Left lung (tissue), 4 donors: ENCODE measurements at regions not wholly inside any gene's neighbourhood (a gene's known extent, or its start where the extent isn't known, plus 50 kb on each side); places are given as distances from the start of the nearest gene placed in this dataset.
A peak's percentile ranks its signal among the peaks of the same experiment; 100 is the strongest.

ENCODE experiments used
- ATAC-seq: fragments of 200-7000 bp; cut with Tn5 transposase; one replicate; pipeline ENCODE4 v1.9.1; 2020; ENCODE audit warnings: moderate library complexity
- DNase-seq, 4 donors: peaks; one replicate each; pipeline ENCODE4 v3.0.0-alpha.2; 2013 to 2020
- H3K27ac ChIP-seq, 2 donors: fragments of 200-600 bp; sonication (generic) in 1 of 2; one replicate each; pipeline versions ENCODE4 v1.5.0 to v1.8.0; 2020 to 2021
- H3K27me3 ChIP-seq, 2 donors: fragments of 200-600 bp; sonication (generic) in 1 of 2; one replicate each; pipeline versions ENCODE4 v1.5.0 to v1.8.0; 2020 to 2021
- H3K36me3 ChIP-seq, 2 donors: fragments of 200-600 bp; sonication (generic) in 1 of 2; one replicate each; pipeline versions ENCODE4 v1.5.0 to v1.8.0; 2020 to 2021
- H3K4me1 ChIP-seq, 2 donors: fragments of 200-600 bp; one replicate each; pipeline ENCODE4 v1.8.0; 2021
- H3K4me3 ChIP-seq, 2 donors: fragments of 200-600 bp; sonication (generic) in 1 of 2; one replicate each; pipeline versions ENCODE4 v1.5.0 to v1.8.0; 2020 to 2021; ENCODE audit warnings: mild to moderate bottlenecking in 1 of 2
- H3K9me3 ChIP-seq, 2 donors: fragments of 200-600 bp; sonication (generic) in 1 of 2; one replicate each; pipeline versions ENCODE4 v1.5.0 to v1.8.0; 2020 to 2021
- CTCF ChIP-seq, 2 donors: fragments of 200-600 bp; sonication (generic) in 1 of 2; IDR thresholded peaks; one replicate each; pipeline versions ENCODE4 v1.5.0 to v1.8.0; 2021; ENCODE audit warnings: antibody characterized with exemption in 2 of 2
- intact Hi-C, 2 donors: fragments of 100-400 bp; cut with DNase I; formaldehyde crosslinking; loops; one replicate each; pipeline versions ENCODE4 v1.11.2 to v1.14.2; 2022
- donor health status: DM: no; HTN: yes; CAD: no.
- donor health status: DM: no; HTN: no; CAD: no.

DNA sequence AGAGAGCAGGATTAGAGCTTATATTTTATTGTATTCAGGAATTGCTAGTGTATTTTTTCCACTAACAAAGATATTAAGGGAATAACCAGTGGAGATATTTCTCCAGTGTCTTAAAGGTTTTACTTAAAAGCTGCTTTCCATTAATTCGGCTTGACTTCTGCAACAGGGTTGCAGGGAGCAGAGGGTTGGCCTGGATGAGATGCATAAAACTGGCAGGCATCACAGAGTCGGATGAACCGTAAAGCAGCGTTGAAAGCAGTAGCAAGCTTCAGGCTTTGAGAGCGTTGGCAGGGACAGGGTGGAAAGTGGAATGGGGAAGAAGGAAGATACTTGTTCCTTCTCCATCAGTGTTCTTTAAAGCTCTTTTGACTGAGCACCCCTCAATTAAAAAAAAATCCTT, 237.2 kb downstream of the LMO4 start:
- no peak for TF ChIP-seq CTCF (IDR thresholded peaks at IDR 0.05)
- intact Hi-C loops = no loop called here
- no peaks in the 10 kb centered on the region for H3K27me3 ChIP-seq
- H3K4me3 ChIP-seq = no peak overlapping the region
- H3K4me1 ChIP-seq = no peaks in the 10 kb centered on the region
- no peak overlapping the region for H3K27ac ChIP-seq
- H3K36me3 ChIP-seq = no peaks in the 10 kb centered on the region
- H3K9me3 ChIP-seq = no peaks in the 10 kb centered on the region
- ATAC-seq (no peak), DNase-seq (no peak)

DNA sequence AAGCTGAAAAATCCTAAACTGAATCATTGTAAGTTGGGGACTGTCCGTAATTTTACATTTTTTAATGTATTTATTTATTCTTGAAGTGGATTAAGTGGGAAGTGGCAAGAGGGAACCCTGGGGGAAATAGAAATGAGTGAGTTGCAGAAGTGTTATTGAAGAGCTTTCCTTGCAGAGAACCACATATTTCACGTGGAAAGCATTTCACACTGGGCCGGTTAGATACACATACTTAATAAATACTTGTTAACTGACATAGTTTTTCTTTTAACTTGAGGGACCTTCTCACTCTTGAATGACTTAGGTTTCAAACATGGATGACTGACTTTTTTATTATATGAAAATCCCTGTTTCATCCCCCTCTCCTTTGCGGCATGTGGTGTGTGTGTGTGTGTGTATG, 239.3 kb downstream of the LMO4 start:
- H3K36me3 ChIP-seq = no peaks in the 10 kb centered on the region
- no peak overlapping the region for H3K27ac ChIP-seq
- no peaks in the 10 kb centered on the region for H3K9me3 ChIP-seq
- H3K4me3 ChIP-seq = no peak overlapping the region
- ATAC-seq (peak; percentile 69), DNase-seq (peak in 1 of 4 donors; percentile 42)
- intact Hi-C loops = no loop called here
- no peaks in the 10 kb centered on the region for H3K27me3 ChIP-seq
- no peaks in the 10 kb centered on the region for H3K4me1 ChIP-seq
- TF ChIP-seq CTCF (IDR thresholded peaks at IDR 0.05) = no peak

GRCh38 chr1:87568911-87569310, 240.2 kb downstream of the LMO4 start:
- Histone ChIP-seq H3K9me3 (no peaks in the 10 kb centered on the region), H3K4me1 (no peaks in the 10 kb centered on the region), H3K27ac (no peak overlapping the region), H3K36me3 (no peaks in the 10 kb centered on the region), H3K27me3 (no peaks in the 10 kb centered on the region), H3K4me3 (no peak overlapping the region)
- TF ChIP-seq CTCF (IDR thresholded peaks at IDR 0.05) = no peak
- intact Hi-C loops = no loop called here
- DNase-seq (no peak), ATAC-seq (no peak)

- no peak for TF ChIP-seq CTCF (IDR thresholded peaks at IDR 0.05)
- Histone ChIP-seq H3K4me3 (no peak overlapping the region), H3K27me3 (no peaks in the 10 kb centered on the region), H3K27ac (no peak overlapping the region), H3K36me3 (no peaks in the 10 kb centered on the region), H3K4me1 (no peaks in the 10 kb centered on the region), H3K9me3 (no peaks in the 10 kb centered on the region)
- ATAC-seq (no peak), DNase-seq (no peak)
- intact Hi-C loops = no loop called here
Observed at GRCh38 chr1:87572008-87572407, 243.3 kb downstream of the LMO4 start.

DNA sequence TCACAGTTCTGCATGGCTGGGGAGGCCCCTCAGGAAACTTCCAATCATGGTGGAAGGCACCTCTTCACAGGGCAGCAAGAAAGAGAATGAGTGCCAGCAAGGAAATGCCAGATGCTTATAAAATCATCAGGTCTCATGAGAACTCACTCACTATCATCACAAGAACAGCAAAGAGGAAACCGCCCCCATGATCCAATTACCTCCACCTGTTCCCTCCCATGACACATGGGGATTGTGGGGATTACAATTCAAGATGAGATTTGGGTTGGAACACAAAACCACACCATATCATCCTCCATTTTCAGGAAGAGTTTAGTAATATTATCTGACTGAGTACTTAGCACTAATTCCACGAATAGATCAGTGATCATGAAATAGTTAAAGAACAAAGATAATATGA, 244.2 kb downstream of the LMO4 start:
- no peaks in the 10 kb centered on the region for H3K36me3 ChIP-seq
- intact Hi-C loops = no loop called here
- DNase-seq (no peak), ATAC-seq (no peak)
- H3K4me1 ChIP-seq = no peaks in the 10 kb centered on the region
- no peaks in the 10 kb centered on the region for H3K9me3 ChIP-seq
- no peak for TF ChIP-seq CTCF (IDR thresholded peaks at IDR 0.05)
- H3K27me3 ChIP-seq = no peaks in the 10 kb centered on the region
- no peak overlapping the region for H3K27ac ChIP-seq
- no peak overlapping the region for H3K4me3 ChIP-seq
